ENCODE measurements at regions not wholly inside any gene's neighbourhood (a gene's known extent, or its start where the extent isn't known, plus 50 kb on each side); places are given as distances from the start of the nearest gene placed in this dataset.
"Not testable (repeated sequence)": the region's sequence is repeated elsewhere in the genome, so short reads cannot be mapped to it uniquely, and the experiment has no call there.

DNA sequence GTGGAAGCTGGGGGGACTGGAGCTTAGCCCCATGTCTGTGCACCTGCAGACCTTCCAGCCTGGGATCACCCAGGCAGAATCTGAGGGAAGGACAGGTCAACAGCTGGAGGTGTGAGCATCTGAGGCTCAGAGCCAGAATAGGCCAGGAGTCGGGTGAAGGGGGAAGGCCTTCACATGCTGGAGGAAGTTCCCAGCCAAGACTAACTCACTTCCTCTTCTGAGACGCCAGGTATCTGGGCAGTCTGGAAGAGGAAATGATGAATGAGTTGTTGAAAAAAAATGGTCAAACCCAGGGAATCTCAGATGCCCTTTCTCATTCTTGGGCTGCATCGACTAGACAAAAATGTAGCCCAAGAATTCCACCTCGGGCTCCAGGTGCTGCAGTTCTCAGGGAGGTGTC lies 73.6 kb upstream of the TIAM2 start:
- FAIRE-seq = no peak

DNA sequence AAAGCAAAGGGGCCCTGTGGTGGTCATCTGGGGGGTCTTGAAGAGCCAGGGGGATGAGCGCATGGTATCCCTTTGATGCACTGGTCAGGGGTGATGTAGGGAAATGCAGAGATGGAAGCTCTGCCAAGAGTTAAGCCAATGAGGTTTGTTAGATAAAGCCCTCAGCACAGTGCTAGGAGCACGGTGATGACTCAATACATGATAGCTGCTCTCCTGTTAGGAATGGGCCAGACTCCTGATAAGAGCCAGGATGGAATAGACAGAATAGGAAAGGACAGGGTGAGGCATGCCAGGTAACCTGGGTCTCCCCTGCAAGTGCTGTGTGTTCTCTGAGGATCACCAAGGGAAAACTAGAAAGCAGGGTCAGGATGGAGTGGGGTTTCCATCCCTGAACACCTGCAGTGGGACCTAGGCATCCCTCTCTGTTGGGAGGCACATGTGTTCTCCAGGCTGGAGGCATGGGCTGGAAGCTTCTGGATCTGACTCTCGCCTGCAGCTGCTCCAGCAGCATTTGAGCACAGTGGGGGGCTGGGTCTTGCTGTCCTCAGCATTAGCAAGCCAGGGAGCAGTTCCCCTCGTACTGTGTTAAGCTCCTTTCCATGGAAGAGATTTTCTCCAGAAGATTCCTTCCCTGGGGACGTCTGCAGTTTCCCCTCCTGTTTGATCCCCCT lies 71.8 kb upstream of the TIAM2 start:
- DNase-seq (ENCODE audit: low spot score) (no peak), FAIRE-seq (no peak)

More for the DNA sequence above, 73.6 kb upstream of the TIAM2 start:
- no peak for DNase-seq (ENCODE audit: low spot score)

DNA sequence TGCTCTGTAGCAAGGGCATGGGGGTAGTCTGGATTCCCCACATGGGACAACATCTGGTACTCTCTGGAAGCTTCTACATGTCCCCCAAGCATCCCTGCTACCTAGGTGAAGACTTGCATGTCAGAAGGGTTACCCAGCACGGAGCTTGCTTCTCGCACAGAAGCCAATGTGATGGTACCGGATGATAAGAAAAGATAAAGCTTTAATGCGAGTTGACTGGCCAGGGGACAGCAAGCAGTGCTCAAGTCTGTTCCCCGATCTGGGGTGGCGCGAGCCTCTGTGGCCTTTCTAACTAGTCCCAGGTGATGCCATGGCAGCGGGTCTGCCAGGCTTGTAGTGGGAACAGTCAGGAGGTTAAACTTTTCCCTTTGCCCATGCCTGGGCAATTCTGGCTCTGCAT lies 70.0 kb upstream of the TIAM2 start:
- DNase-seq (ENCODE audit: low spot score) (no peak), FAIRE-seq (no peak)

DNA sequence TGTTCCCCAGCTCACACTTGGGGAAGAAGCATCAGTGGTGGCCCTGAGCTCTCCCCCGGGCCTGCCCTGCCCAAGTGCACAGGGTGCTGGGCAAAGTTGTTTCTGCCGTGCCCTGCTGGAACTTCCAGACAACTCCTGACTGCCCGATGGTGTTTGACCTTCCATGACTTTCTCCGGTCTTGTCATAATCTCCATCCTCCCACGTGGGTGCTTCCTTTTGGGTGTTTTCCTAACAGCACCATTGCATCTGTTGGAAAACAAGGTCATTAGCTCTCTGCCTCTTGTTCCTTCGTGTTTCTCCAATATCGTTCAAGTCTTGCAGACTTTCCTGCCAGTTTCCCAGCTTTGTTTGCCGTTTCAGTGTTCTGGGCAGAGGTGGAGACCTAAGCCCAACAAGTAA lies 68.7 kb upstream of the TIAM2 start:
- FAIRE-seq (no peak), DNase-seq (ENCODE audit: low spot score) (no peak)

DNA sequence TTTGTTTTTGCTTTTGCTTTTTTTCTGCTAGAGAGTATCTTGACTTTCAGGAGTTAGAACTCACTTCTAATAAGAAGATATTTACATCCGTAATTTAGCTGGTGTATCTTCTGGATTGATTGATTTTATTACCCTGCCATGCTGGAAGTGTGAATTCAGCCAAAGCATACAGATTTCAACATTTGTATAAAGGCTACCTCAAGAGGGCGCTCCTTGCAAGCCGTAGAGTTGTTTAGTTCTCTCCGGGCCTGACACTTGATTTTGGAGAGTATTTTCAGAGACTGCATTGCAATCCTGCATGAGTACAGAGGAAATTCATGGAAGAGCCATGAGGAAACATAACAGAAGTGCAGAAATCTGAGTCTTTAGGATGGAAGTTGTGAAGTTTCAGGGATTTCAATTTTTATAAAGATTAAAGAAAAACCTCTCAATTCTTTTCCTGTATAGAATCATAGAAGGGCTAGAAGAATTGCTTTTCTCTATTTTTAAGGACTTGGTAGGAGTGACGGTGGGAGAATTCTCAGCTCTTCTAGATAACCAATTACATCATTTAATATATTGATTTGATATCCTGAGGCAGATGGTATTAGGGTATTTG lies 66.7 kb upstream of the TIAM2 start:
- FAIRE-seq (peak; percentile 47), DNase-seq (ENCODE audit: low spot score) (peak; percentile 65)

DNA sequence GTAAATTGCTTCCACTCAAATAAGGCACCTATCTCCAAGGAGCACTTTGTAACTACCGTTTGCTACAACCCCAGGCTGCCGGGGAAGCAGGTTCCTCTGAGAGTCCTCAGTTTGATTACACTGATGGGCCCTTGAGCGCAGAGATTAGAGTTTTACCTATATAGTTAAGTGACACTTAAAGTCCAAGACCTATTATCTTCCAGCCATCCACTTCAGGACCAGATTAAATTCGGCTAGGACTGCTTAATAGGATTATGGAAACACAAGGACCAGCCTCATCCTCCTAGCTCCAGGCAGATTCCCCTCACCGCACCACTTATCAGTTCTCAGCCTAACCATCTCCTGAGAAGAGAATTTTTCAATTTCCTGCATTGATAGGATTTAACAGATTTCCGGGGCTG lies 64.7 kb upstream of the TIAM2 start:
- no peak for FAIRE-seq
- no peak for DNase-seq (ENCODE audit: low spot score)

DNA sequence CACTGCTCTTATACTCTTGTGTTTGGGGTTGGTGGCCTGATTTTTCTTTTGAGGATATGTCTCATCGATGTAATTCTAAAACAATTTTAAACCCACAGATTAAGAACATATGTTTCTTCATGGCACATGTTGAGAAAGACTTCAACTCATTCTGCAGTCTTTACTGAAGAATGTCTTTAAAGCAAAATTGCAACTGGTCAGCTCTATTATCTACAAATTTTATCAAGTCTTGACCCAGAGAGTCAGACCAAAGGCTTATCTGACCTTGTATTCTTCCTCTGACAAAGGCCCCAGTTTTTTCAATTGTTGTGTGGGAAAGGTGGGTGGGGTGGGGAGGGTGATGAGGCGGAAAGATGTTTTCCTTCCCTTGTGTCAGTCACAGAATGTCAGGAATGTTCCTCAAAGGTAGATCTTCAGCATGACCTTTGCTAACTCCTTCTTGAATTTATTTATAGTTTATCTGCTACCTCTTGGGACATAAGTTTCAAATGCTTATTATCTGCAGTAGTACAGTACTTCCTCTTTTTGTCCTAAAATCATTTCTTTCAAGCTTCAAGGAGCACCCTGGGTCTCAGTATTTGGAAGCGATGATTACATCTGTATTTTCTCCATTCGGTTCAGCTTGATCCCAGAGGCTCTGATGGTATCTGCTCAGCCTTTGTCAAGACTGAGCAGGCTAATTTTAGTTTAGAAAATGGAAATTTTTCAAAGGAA lies 63.2 kb upstream of the TIAM2 start:
- peak; percentile 56 for DNase-seq (ENCODE audit: low spot score)
- no peak for FAIRE-seq

DNA sequence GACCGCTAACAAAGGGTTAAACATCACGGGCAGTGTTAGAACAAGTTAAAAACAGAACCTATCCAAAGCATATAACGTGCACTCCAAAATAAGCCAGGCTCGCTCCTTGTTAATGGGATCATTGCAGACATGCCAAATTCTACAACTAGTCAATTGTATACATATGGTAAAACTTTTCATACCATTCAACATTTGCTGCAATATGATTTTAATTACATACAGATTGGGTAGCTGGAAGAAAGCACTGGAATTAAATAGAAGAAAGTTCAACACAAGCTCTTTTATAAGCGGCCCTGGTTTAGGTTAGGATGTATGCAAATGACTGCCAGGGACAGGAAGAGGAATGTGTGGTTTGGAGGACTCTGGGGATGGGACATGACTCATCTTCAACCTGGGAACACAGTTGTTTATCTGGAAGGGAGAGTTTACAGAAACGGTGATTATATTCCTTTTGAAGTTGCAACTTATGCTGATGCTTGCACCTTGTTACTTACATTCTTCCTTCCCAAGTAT lies 62.5 kb upstream of the TIAM2 start:
- DNase-seq (ENCODE audit: low spot score) (peak; percentile 60), FAIRE-seq (peak; percentile 60)

DNA sequence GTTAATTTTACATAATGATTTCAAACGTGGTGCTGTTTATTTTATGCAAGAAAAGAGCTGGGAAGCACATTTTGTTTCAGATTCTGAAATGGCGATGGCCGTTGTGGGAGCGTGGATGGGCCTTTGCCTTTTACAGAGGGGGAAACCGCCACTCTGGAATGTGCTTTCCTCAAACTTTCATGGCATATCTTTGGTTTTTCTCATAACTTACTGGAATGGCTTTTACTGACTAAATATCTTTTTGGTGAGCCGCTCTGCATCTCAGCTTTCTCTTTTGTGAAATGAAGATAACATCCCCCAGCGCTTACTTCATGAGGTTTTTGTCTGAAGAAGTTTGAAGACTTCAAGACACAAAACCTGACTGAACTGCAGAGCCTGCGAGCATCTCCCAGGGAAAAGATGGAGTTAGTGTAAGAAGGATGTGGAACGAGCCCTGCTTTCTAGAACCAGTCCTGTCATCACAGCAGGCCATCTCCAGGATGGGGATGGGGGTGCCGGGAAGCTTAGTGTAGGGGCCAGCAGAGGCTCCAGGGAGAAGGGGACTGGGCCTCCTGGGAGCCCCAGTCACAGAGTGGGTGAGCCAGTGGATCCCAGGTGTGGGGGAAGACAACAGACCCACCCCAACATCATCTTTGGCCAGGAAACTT lies 61.8 kb upstream of the TIAM2 start:
- FAIRE-seq (no peak), DNase-seq (ENCODE audit: low spot score) (no peak)

DNA sequence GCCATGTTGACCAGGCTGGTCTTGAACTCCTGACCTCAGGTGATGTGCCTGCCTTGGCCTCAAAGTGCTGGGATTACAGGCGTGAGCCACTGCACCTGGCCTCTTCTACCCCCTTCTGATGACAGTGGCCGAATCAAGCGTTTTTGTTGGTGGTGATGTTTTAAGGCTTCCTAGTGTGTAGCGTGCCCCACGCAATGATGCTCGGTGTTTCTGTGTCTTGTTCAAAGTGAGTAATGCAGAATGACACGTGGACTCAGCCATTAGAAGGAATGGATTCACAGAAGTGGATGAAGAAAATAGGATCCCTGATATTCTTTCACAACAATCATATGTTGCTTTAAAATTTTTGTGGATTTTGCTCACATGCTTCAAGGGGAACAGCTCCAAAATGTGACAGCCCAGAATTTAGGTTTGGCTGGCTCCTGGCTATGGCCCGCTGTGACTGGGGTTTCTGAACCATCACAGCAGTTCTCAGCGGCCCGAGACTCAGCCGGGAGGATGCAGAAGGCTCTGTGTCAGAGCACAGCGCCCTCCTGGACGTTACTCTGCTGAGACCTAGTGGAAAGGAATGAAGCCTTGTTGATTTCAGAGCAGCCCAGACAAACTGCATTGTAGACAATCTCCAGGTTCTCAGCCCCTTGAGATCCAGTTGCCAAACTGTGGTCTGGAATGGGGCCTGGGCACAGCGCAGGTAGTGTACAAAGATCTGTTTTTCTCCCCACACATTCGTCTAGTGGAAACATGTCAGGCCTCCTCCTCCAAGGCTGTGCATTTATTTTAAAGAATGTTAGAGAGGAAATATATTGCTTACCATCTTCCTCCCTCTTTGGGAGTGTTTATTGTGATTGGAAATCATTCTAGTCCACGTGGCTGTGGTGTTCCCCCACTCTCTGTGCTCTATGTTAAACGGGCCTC lies 57.6 kb upstream of the TIAM2 start:
- DNase-seq (ENCODE audit: low spot score) (no peak), FAIRE-seq (no peak)

DNA sequence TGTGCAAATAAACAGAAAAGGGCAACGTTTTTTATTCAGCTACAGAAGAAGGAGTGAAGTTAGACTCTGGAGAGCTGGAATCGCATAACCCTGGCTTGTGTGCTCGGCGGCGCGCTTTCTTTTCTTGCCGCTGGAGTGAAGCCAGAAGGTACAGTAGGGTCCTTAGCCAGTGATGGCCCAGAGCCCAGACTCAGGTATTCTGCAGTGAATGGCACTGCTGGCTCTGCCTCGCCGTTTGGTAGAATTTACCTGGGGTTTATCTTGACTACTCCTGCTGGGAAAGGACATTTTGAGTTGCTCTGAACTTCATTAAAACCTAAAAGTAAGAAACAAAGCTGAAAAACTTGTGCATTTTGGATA lies 56.9 kb upstream of the TIAM2 start:
- no peak for DNase-seq (ENCODE audit: low spot score)
- FAIRE-seq = no peak

DNA sequence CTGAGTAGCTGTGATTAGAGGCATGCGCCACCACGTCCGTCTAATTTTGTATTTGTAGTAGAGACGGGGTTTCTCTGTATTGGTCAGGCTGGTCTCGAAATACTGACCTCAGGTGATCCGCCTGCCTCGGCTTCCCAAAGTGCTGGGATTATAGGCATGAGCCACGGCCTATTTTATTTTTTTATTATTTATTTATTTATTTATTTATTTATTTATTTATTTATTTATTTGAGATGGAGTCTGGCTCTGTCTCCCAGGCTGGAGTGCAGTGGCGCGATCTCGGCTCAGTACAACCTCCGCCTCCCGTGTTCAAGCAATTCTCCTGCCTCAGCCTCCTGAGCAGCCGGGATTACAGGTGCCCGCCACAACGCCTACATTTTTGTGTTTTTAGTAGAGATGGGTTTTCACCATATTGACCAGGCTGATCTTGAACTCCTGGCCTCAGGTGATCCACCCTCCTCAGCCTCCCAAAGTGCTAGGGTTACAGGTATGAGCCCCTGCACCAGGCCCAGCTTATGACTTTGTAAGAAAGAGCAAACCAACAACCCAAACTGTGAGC lies 56.3 kb upstream of the TIAM2 start:
- DNase-seq (ENCODE audit: low spot score); FAIRE-seq: not testable (repeated sequence)

DNA sequence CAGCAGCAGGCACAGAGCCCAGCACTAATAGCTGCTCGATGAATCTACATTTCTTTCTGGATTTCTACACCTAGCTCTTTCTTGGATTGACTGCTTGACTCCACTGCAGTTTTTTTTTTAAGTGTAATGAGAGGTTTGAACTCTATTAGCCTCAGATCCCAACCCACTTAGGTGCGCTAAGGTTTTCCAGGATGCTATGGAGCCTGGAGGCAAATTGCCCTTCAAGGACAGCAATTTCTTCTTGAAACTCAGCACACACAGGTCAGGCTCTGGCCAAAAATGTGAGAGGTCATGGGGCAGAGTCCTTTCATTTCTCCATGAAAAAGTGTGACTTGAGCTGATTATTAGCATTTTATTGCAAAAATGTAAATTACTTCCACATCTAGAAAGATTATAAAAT lies 52.3 kb upstream of the TIAM2 start:
- FAIRE-seq (no peak), DNase-seq (ENCODE audit: low spot score) (no peak)

DNA sequence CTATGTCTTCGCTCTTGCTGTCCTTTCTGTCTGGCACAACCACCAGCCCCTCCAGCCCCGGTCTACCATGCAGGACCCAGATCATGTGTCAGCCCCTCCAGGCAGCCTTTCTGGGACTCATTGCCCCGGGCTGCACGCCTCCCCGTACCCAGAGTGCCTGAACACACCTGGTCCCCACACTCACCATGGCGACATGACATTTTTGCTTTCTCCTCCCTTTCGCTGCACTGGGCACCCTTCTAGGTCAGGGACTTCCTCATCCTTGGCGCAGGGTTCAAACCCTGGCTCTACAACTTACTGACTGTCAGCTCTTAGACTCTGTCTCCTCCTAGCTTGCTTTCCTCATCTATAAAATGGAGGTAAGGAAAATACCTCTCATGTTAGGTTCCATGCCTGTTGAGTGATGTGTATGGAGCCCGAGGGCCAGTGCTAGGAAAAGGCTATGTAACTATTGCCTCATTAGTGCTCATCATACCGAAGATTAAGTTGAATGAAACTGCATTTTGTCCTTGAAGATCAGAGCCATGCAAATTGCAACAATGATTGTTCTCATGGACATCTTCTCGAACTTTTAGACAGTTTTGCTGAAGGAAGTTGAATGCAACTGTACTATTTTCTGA lies 49.7 kb upstream of the TIAM2 start:
- FAIRE-seq = no peak
- DNase-seq (ENCODE audit: low spot score) = no peak
